Fibroblast of the aortic adventitia (primary cell): ENCODE measurements at regions not wholly inside any gene's neighbourhood (a gene's known extent, or its start where the extent isn't known, plus 50 kb on each side); places are given as distances from the start of the nearest gene placed in this dataset.

Experiments
- DNase-seq: peaks from one replicate; pipeline ENCODE4 v3.0.0-alpha.2; 2010; ENCODE audit warnings: low read depth
- H3K4me3 ChIP-seq: 2 replicates; pipeline ENCODE4 v1.5.1; 2011; ENCODE audit warnings: low read depth, mild to moderate bottlenecking, control low read depth, low read length, moderate library complexity
- CTCF ChIP-seq: IDR thresholded peaks from 2 replicates; pipeline ENCODE4 v1.5.1; 2011; ENCODE audit warnings: mild to moderate bottlenecking, low read length, control low read depth, inconsistent platforms; ENCODE audit not compliant: insufficient read depth

- no peak overlapping the region for H3K4me3 ChIP-seq
- DNase-seq, result no peak
- no peak for TF ChIP-seq CTCF
Observed at GRCh38 chr4:153082322-153083301, 121.6 kb upstream of the TRIM2 start.

- peak; percentile 70 for TF ChIP-seq CTCF
- H3K4me3 ChIP-seq, result no peak overlapping the region
- DNase-seq, result peak; percentile 89
Observed at GRCh38 chr4:153083447-153083947, 120.7 kb upstream of the TRIM2 start.

GRCh38 chr4:153084224-153084979 is 119.8 kb upstream of the TRIM2 start:
- no peak for TF ChIP-seq CTCF
- no peak overlapping the region for H3K4me3 ChIP-seq
- no peak for DNase-seq

- TF ChIP-seq CTCF, result peak; percentile 95
- H3K4me3 ChIP-seq, result no peak overlapping the region
- peak; percentile 70 for DNase-seq
Observed at GRCh38 chr4:153084980-153085630, 119.1 kb upstream of the TRIM2 start.

- no peak for TF ChIP-seq CTCF
- DNase-seq, result no peak
- no peak overlapping the region for H3K4me3 ChIP-seq
Observed at GRCh38 chr4:153087671-153088194, 116.5 kb upstream of the TRIM2 start.

GRCh38 chr4:153089742-153090141 is 114.5 kb upstream of the TRIM2 start:
- no peak for TF ChIP-seq CTCF
- H3K4me3 ChIP-seq, result no peak overlapping the region
- DNase-seq, result no peak
